ENCODE measurements at regions not wholly inside any gene's neighbourhood (a gene's known extent, or its start where the extent isn't known, plus 50 kb on each side); places are given as distances from the start of the nearest gene placed in this dataset.

GRCh38 chr18:25727281-25727985, 363.0 kb downstream of the SS18 start:
- TF ChIP-seq CTCF (conservative IDR thresholded peaks at IDR 0.05; ENCODE audit: low read depth, low read length) (no peak), EZH2 (IDR thresholded peaks at IDR 0.05; ENCODE audit: low read length, unreplicated experiment) (no peak)
